ENCODE measurements at regions not wholly inside any gene's neighbourhood (a gene's known extent, or its start where the extent isn't known, plus 50 kb on each side); places are given as distances from the start of the nearest gene placed in this dataset.

- Mint-ChIP-seq H3K36me3 (ENCODE audit: low read depth) (peaks cover 3% of the 10 kb centered on the region), H3K27me3 (ENCODE audit: low read depth) (no peaks in the 10 kb centered on the region), H3K4me1 (ENCODE audit: low read depth) (peaks cover 18% of the 10 kb centered on the region), H3K27ac (ENCODE audit: unreplicated experiment) (no peak overlapping the region), H3K9me3 (ENCODE audit: low read depth) (peaks cover 19% of the 10 kb centered on the region), H3K4me3 (ENCODE audit: unreplicated experiment) (no peak overlapping the region)
- TF ChIP-seq, protein P1, sequence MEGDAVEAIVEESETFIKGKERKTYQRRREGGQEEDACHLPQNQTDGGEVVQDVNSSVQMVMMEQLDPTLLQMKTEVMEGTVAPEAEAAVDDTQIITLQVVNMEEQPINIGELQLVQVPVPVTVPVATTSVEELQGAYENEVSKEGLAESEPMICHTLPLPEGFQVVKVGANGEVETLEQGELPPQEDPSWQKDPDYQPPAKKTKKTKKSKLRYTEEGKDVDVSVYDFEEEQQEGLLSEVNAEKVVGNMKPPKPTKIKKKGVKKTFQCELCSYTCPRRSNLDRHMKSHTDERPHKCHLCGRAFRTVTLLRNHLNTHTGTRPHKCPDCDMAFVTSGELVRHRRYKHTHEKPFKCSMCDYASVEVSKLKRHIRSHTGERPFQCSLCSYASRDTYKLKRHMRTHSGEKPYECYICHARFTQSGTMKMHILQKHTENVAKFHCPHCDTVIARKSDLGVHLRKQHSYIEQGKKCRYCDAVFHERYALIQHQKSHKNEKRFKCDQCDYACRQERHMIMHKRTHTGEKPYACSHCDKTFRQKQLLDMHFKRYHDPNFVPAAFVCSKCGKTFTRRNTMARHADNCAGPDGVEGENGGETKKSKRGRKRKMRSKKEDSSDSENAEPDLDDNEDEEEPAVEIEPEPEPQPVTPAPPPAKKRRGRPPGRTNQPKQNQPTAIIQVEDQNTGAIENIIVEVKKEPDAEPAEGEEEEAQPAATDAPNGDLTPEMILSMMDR (IDR thresholded peaks at IDR 0.05) = no peak
- DNase-seq (ENCODE audit: low spot score) = no peak
Observed at GRCh38 chr2:107430006-107430405, 396.7 kb upstream of the RGPD4 start.

GRCh38 chr2:107430596-107431266, 396.0 kb upstream of the RGPD4 start:
- TF ChIP-seq, protein P1 (IDR thresholded peaks at IDR 0.05) = no peak
- no peaks in the 10 kb centered on the region for H3K27me3 Mint-ChIP-seq (ENCODE audit: low read depth)
- no peak overlapping the region for H3K4me3 Mint-ChIP-seq (ENCODE audit: unreplicated experiment)
- H3K27ac Mint-ChIP-seq (ENCODE audit: unreplicated experiment) = no peak overlapping the region
- no peak for DNase-seq (ENCODE audit: low spot score)
- H3K36me3 Mint-ChIP-seq (ENCODE audit: low read depth) = peaks cover 3% of the 10 kb centered on the region
- H3K4me1 Mint-ChIP-seq (ENCODE audit: low read depth) = peaks cover 18% of the 10 kb centered on the region
- peaks cover 15% of the 10 kb centered on the region for H3K9me3 Mint-ChIP-seq (ENCODE audit: low read depth)

- H3K36me3 Mint-ChIP-seq (ENCODE audit: low read depth) = peaks cover 3% of the 10 kb centered on the region
- H3K4me1 Mint-ChIP-seq (ENCODE audit: low read depth) = peaks cover 12% of the 10 kb centered on the region
- H3K4me3 Mint-ChIP-seq (ENCODE audit: unreplicated experiment) = no peak overlapping the region
- TF ChIP-seq, protein P1 (IDR thresholded peaks at IDR 0.05) = no peak
- H3K27ac Mint-ChIP-seq (ENCODE audit: unreplicated experiment) = no peak overlapping the region
- peaks cover 5% of the 10 kb centered on the region for H3K9me3 Mint-ChIP-seq (ENCODE audit: low read depth)
- H3K27me3 Mint-ChIP-seq (ENCODE audit: low read depth) = peaks cover 4% of the 10 kb centered on the region
- DNase-seq (ENCODE audit: low spot score) = no peak
Observed at GRCh38 chr2:107436281-107436680, 390.4 kb upstream of the RGPD4 start.

DNA sequence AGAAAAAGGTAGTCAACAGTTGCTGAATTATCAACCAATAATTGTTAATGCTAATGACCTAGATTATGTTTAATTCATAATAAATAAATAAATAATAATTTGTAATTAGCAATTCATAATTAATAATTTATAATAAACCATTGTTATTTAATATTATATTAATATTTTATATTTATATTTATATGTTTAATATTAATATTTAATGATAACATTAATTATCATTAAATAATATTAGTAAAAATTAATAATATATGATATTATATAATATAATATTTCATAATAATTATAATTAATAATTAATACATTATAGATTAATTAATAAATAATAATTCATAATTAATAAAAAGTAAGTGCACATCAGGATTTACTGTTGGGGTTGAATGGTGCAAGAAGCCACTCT, 389.4 kb upstream of the RGPD4 start:
- Mint-ChIP-seq H3K27ac (ENCODE audit: unreplicated experiment) (no peak overlapping the region), H3K4me3 (ENCODE audit: unreplicated experiment) (no peak overlapping the region), H3K36me3 (ENCODE audit: low read depth) (peaks cover 3% of the 10 kb centered on the region), H3K27me3 (ENCODE audit: low read depth) (peaks cover 4% of the 10 kb centered on the region), H3K4me1 (ENCODE audit: low read depth) (peaks cover 7% of the 10 kb centered on the region), H3K9me3 (ENCODE audit: low read depth) (peaks cover 5% of the 10 kb centered on the region)
- DNase-seq (ENCODE audit: low spot score) = no peak
- TF ChIP-seq, protein P1 (IDR thresholded peaks at IDR 0.05) = no peak

DNA sequence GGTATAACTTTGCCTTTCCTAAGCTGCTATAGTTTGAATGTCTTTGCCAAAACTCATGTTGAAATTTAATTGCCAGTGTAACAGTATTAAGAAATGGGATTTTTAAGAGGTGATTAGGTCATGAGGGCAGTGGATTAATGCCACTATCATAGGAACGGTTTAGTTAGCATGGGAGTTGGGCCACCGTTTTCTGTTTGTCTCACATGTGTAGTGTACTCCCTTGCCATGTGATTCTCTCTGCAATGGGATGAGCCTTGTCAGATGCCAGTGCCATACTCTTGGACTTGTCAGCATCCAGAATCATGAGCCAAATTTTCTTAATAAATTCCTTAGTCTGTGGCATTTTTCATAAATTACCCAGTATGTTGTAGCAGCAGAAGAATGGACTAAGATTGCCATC, 388.9 kb upstream of the RGPD4 start:
- peaks cover 7% of the 10 kb centered on the region for H3K4me1 Mint-ChIP-seq (ENCODE audit: low read depth)
- H3K27me3 Mint-ChIP-seq (ENCODE audit: low read depth) = peaks cover 4% of the 10 kb centered on the region
- H3K9me3 Mint-ChIP-seq (ENCODE audit: low read depth) = peaks cover 5% of the 10 kb centered on the region
- TF ChIP-seq, protein P1 (IDR thresholded peaks at IDR 0.05) = no peak
- no peak overlapping the region for H3K4me3 Mint-ChIP-seq (ENCODE audit: unreplicated experiment)
- no peak for DNase-seq (ENCODE audit: low spot score)
- peaks cover 3% of the 10 kb centered on the region for H3K36me3 Mint-ChIP-seq (ENCODE audit: low read depth)
- H3K27ac Mint-ChIP-seq (ENCODE audit: unreplicated experiment) = no peak overlapping the region
